K562 (cell line): ENCODE measurements at regions not wholly inside any gene's neighbourhood (a gene's known extent, or its start where the extent isn't known, plus 50 kb on each side); places are given as distances from the start of the nearest gene placed in this dataset.

Source experiments
- CHD1 ChIP-seq: fragments of 200-600 bp; sonication (generic); IDR thresholded peaks from one replicate; pipeline ENCODE4 v1.6.1; 2012; ENCODE audit warnings: mild to moderate bottlenecking, moderate library complexity, low read length, inconsistent platforms
- CHD4 ChIP-seq: fragments of 200-600 bp; sonication (generic); IDR thresholded peaks from 3 replicates; pipeline ENCODE4 v1.6.1; 2012; ENCODE audit warnings: low read depth, mild to moderate bottlenecking, mixed read lengths, low read length, inconsistent platforms; ENCODE audit not compliant: insufficient read depth, insufficient replicate concordance, poor library complexity, severe bottlenecking
- CTCF ChIP-seq, 3 experiments: IDR thresholded peaks in 2 of 3; conservative IDR thresholded peaks in 1 of 3; 2 replicates each; pipeline ENCODE4 v1.5.1; 2011 to 2012; ENCODE audit warnings: low read length in 3 of 3, mild to moderate bottlenecking in 3 of 3, control low read depth in 2 of 3, improper control_type of control experiment in 1 of 3, inconsistent platforms in 1 of 3, low read depth in 1 of 3, mixed read lengths in 1 of 3, moderate library complexity in 1 of 3; ENCODE audit not compliant: insufficient read depth in 2 of 3
- GATA2 ChIP-seq: sonication (generic); formaldehyde crosslinking; IDR thresholded peaks from 2 replicates; pipeline ENCODE4 v1.4.0; 2020; ENCODE audit warnings: mild to moderate bottlenecking, missing genetic modification reagents
- JUN ChIP-seq, 2 experiments: sonication (generic) in 1 of 2; formaldehyde crosslinking in 1 of 2; IDR thresholded peaks; 2 replicates each; pipeline versions ENCODE4 v1.6.1 to v1.8.0; 2012 to 2022; ENCODE audit warnings: borderline replicate concordance in 2 of 2, mild to moderate bottlenecking in 2 of 2, improper control_type of control experiment in 1 of 2, low read depth in 1 of 2, low read length in 1 of 2, missing genetic modification reagents in 1 of 2
- MLX ChIP-seq, 2 experiments: fragments of 450-650 bp in 1 of 2; sonication (generic) in 1 of 2; formaldehyde crosslinking; conservative IDR thresholded peaks; 2 replicates each; pipeline versions ENCODE4 v1.4.0 to v1.8.1; 2020 to 2022; ENCODE audit warnings: mild to moderate bottlenecking in 1 of 2, missing genetic modification reagents in 1 of 2
- NCOA2 ChIP-seq, 2 experiments: fragments of 450-650 bp; IDR thresholded peaks; 2 replicates each; pipeline ENCODE4 v1.6.1; 2018; ENCODE audit warnings: mild to moderate bottlenecking in 2 of 2, moderate library complexity in 1 of 2; ENCODE audit not compliant: partially characterized antibody in 2 of 2
- POLR2A ChIP-seq: fragments of 450-650 bp; conservative IDR thresholded peaks from 2 replicates; pipeline ENCODE4 v1.6.1; 2016
- RBM22 ChIP-seq: fragments of 200-400 bp; formaldehyde crosslinking; IDR thresholded peaks from 2 replicates; pipeline ENCODE4 v1.6.1; 2018; ENCODE audit warnings: low read length, low read depth; ENCODE audit not compliant: poor library complexity, severe bottlenecking
- RFX5 ChIP-seq: IDR thresholded peaks from 2 replicates; pipeline ENCODE4 v1.6.1; 2011; ENCODE audit warnings: low read depth, mild to moderate bottlenecking, improper control_type of control experiment, low read length
- SP1 ChIP-seq: sonication (generic); formaldehyde crosslinking; IDR thresholded peaks from 2 replicates; pipeline ENCODE4 v1.8.1; 2022; ENCODE audit warnings: mild to moderate bottlenecking, missing genetic modification reagents
- TCF7L2 ChIP-seq: fragments of 150-350 bp; IDR thresholded peaks from 2 replicates; pipeline ENCODE4 v1.6.1; 2016; ENCODE audit warnings: low read depth, mild to moderate bottlenecking, low read length, moderate library complexity
- USF2 ChIP-seq: sonication (generic); formaldehyde crosslinking; IDR thresholded peaks from 2 replicates; pipeline ENCODE4 v1.5.0; 2020; ENCODE audit warnings: missing genetic modification reagents

GRCh38 chr5:154653418-154653763 is 101.8 kb upstream of the LARP1 start:
- no peak for TF ChIP-seq RBM22
- TF ChIP-seq POLR2A, result no peak
- TF ChIP-seq GATA2 (CRISPR knock-in tag), result no peak
- no peak for TF ChIP-seq TCF7L2
- no peak for TF ChIP-seq RFX5
- TF ChIP-seq USF2, result no peak
- TF ChIP-seq CHD1, result no peak
- no peak for TF ChIP-seq SP1
- TF ChIP-seq NCOA2 (IDR thresholded peaks at IDR 0.05; ENCODE audit: partially characterized antibody in 2 of 2), result no peak
- no peak; a peak in 1 of 6 replicates for TF ChIP-seq CTCF (IDR thresholded peaks at IDR 0.05 in 2 of 3, conservative IDR thresholded peaks at IDR 0.05 in 1 of 3; ENCODE audit: insufficient read depth in 2 of 3, low read depth in 1 of 3, low read length in 3 of 3)
- TF ChIP-seq MLX (CRISPR knock-in tag; conservative IDR thresholded peaks at IDR 0.05), result no peak
- no peak for TF ChIP-seq JUN (IDR thresholded peaks at IDR 0.05; ENCODE audit: borderline replicate concordance, low read depth, low read length)
- TF ChIP-seq JUN (CRISPR knock-in tag; IDR thresholded peaks at IDR 0.05; ENCODE audit: borderline replicate concordance), result no peak
- TF ChIP-seq CHD4, result peak; percentile 84
